H4 (cell line): ENCODE measurements at regions not wholly inside any gene's neighbourhood (a gene's known extent, or its start where the extent isn't known, plus 50 kb on each side); places are given as distances from the start of the nearest gene placed in this dataset.

Source experiments
- DNase-seq: peaks from one replicate; pipeline ENCODE4 v3.0.0-alpha.2; 2015; ENCODE audit warnings: low spot score

- DNase-seq = peak; percentile 20
Observed at GRCh38 chr11:97140885-97141494, 751.2 kb downstream of the JRKL start.

GRCh38 chr11:97143463-97143862 is 753.6 kb downstream of the JRKL start:
- DNase-seq = no peak

GRCh38 chr11:97149741-97150140 is 759.9 kb downstream of the JRKL start:
- no peak for DNase-seq

GRCh38 chr11:97157221-97157740 is 767.5 kb downstream of the JRKL start:
- no peak for DNase-seq

GRCh38 chr11:97158243-97158642 is 768.4 kb downstream of the JRKL start:
- DNase-seq = no peak

- no peak for DNase-seq
Observed at GRCh38 chr11:97163631-97164191, 773.9 kb downstream of the JRKL start.

GRCh38 chr11:97201743-97202612 is 812.2 kb downstream of the JRKL start:
- DNase-seq = no peak

- no peak for DNase-seq
Observed at GRCh38 chr11:97202613-97203292, 812.9 kb downstream of the JRKL start.

- no peak for DNase-seq
Observed at GRCh38 chr11:97218011-97218410, 828.2 kb downstream of the JRKL start.

- DNase-seq = no peak
Observed at GRCh38 chr11:97223647-97224046, 833.8 kb downstream of the JRKL start.

GRCh38 chr11:97224396-97224795 is 834.6 kb downstream of the JRKL start:
- no peak for DNase-seq

- no peak for DNase-seq
Observed at GRCh38 chr11:97225794-97226193, 836.0 kb downstream of the JRKL start.

GRCh38 chr11:97229936-97230335 is 840.1 kb downstream of the JRKL start:
- DNase-seq = no peak

- no peak for DNase-seq
Observed at GRCh38 chr11:97231231-97231630, 841.4 kb downstream of the JRKL start.

GRCh38 chr11:97234016-97234415 is 844.2 kb downstream of the JRKL start:
- DNase-seq = no peak

- DNase-seq = no peak
Observed at GRCh38 chr11:97237151-97237550, 847.3 kb downstream of the JRKL start.

GRCh38 chr11:97247601-97248000 is 857.8 kb downstream of the JRKL start:
- DNase-seq = no peak

- no peak for DNase-seq
Observed at GRCh38 chr11:97254790-97255189, 865.0 kb downstream of the JRKL start.

- DNase-seq = no peak
Observed at GRCh38 chr11:97259434-97259833, 869.6 kb downstream of the JRKL start.

- no peak for DNase-seq
Observed at GRCh38 chr11:97259884-97260283, 870.1 kb downstream of the JRKL start.

- no peak for DNase-seq
Observed at GRCh38 chr11:97263183-97263858, 873.5 kb downstream of the JRKL start.

- DNase-seq = peak; percentile 31
Observed at GRCh38 chr11:97269527-97269926, 879.7 kb downstream of the JRKL start.
